HG03442 (cell line): ENCODE measurements at regions not wholly inside any gene's neighbourhood (a gene's known extent, or its start where the extent isn't known, plus 50 kb on each side); places are given as distances from the start of the nearest gene placed in this dataset.

Experiments used
- ATAC-seq: cut with Tn5 transposase; IDR thresholded peaks from one replicate; pipeline ENCODE4 v1.9.1; 2021; ENCODE audit warnings: mild to moderate bottlenecking, moderate library complexity; ENCODE audit not compliant: unreplicated experiment

DNA sequence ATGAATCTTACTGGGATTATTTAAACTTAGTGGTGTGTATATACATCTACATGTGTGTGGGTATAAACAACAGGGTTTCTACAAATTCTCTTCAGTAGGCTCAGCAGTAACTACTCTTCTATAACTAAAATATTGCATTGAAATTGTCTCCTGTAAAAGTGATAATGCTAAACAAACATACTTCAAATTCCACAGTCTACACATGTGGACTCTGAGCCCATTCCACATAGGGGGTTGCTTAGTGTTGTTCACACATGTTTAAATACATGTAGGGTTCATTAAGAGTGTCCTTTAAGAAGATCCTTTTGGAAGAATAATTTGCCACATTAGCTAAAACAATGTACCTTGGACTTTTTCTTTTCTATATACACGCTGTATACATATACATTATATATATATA is 152.8 kb upstream of the VRK2 start:
- ATAC-seq: no peak

DNA sequence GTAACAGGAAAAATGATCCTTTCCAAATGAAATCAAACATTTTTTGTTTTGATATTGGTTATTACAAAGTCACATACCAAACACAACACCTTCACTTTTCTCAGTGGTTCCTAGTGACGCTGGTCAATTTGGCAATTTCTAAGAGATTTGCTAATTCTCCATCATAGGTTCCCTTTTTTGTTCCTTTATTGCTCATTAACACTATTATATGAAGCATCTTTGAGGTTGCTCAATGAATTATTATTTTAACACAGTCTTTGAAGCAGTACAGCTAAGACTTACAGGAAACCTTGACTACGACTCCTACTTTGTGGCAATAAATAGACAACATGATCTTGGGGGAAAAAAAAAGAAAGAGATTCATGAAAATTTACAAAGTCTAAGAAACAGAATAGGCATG is 152.2 kb upstream of the VRK2 start:
- no peak for ATAC-seq

DNA sequence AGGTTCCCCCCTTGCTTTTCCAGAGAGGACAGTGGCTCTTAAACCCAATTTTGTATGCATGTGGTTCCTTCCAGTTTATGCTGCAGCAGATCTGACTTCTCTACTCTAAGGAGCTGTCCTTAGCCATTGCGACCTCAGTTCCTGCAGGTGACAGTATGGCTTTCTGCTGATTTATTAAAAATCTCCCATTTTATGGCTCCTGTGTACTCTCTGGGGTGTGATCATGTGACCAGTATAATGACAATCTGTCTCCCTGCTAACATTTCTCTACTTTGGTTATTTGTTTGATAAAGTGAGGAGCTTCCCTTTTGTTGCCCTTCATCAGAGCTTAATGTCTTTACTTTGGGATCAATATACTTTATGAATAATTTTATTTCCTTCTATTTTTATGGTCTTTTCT is 148.7 kb upstream of the VRK2 start:
- no peak for ATAC-seq

DNA sequence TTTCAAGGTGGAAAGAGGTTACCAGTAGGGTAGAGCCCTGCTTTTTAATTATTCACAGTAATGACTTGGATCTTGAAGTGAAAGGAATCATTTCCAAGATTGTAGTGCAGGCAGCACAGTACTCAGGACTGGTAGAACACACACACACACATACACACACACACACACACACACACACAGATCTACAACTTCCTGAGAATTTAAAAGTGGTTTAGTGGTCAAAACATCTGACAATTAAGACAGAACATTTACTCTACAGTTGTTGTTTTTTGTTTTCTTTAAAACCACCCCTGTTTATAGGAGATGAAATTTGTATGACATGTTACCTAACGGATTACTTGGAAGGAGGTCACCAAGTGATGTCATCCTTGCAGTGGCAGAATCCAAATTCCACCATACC is 146.7 kb upstream of the VRK2 start:
- no peak for ATAC-seq

DNA sequence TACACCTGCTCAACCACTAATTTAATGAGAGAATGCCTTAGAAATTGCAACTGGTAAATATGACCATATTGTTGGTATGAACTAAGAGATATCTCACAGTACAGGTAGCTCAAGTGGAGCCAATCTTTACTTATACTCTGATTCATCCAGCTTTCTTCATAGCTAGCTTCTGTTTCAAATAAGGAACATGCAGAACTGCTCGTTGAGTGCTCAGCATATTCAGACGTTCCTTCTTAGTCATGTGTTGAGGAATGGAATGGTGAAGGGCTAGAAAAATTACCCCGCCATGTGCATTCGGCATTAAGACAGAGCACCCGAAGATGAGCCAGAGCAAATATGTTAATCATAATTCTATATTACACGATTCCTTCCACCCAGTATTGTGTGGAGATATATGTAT is 144.0 kb upstream of the VRK2 start:
- ATAC-seq: no peak

DNA sequence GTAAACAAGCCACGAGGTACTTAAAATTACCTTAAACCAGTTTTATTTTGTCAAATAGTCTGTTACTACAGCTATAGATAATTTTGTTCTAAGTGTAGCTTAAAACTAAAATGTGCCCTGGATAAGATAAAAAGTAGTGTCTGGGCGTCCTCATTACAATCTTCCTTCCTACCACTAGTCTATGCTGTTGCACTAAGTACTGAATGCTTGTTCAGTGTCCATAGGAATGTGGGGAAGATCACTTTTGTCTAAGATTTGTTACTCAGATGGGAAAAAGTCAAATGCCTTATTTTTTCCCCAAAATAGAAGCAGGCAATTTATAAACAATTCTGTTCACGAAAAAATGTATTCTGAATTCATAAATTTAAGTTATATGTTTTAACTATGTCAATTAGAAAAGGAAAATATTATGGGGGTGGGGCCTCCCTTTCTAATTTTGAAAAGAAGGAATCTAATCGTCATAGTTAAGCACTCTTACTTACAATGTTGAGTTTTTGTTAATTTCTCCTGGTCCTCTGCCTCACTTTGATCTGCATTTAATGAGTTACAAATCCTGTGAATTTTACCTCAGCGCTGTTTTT is 140.4 kb upstream of the VRK2 start:
- peak; percentile 78 for ATAC-seq

DNA sequence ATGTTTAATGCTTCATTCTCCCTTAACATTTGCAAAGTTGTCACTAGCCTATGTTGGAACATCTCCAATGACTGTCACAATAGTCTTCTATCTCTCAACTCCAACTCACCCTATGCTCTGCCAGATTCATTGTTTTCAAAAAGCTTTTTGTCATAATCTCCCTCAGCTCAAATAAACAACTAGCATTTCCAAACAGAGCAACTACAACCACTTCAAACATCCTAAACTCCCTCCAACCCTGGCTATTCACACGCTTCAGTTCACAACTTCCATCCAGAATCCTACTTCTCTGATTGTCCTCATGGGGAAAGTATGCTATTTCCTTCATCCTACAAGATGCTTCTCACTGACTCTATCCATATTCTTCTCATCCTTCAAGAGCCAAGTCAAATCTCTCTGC is 139.2 kb upstream of the VRK2 start:
- ATAC-seq: no peak

DNA sequence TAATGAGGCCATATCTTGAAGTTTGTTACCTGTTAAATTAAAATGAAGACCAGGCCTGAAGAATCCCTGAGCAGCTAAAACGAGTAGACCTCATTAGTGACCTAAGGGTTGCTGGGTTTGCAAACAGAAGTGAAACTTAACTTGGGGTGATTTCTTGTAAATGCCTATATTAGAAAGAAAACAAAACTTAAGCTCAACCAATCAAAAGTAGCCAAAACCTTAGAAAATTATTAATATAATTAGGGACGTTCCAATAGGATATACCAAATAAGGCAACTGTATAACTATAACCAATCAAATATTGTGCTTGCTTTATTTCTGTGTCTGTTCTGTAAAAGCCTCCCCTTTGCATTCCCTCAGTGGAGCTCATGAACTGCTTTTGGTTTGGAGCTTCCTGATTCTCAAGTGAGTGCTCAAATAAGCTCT is 137.9 kb upstream of the VRK2 start:
- peak; percentile 57 for ATAC-seq

DNA sequence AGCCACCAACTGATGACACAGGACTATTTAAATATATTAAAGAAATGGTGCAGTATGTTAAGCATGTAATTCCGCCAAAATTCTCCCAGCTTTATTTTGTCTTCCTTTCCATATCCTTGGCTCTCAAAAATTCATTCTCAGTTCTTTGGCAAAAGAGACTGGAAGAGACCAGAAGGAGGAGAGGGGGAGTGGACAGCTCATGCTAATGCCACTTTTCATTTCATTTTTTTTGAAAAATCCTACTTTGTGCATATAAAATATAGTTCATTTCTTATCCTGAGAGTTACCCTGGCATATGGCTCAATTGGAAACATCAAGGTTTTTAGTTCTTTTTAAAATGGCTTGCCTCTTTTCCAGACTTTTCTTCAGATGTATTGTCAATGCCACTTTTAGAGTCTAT is 128.5 kb upstream of the VRK2 start:
- no peak for ATAC-seq

DNA sequence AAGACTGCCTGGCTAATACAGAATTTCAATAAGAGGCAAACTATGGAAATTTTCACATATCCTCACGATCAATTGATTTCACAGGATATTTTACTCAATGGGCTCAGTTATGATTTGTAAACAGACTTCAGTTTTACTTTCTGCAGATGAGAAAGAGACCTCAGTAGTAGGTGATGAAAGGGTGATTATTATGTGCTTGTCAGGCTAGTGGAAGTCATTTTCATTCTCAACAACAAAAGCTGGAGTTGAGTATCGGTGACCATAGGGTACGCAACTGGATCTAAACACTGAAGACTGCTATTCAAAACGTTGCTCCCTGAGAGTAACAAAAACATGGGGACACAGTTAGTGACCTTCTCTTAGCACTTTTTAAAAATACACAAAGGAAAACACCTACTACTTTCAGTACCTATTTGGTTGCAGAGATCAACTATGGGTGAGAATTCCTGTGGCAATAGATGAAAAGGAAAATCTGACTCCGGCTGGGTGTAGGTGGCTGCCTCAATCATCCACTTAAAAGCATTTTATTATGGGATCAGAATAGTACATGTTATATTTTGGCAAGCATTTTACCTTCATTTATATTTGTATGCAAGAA is 126.2 kb upstream of the VRK2 start:
- peak; percentile 60 for ATAC-seq

DNA sequence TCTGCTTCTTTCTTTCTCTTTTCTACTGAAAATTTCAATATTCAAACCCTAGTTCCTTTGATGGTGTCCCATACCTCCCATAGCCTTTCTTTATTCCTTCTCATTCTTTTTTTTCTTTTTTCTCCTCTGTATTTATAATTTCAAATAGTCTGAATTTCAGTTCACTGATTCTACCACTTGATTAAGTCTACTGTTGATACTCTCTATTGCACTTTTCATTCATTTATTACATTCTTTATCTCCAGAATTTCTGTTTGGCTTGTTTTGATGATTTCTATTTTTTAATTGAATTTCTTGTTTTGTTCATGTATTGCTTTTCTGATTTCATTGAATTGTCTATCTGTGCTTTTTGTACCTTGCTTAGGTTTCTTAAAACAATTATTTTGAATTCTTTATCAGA is 111.9 kb upstream of the VRK2 start:
- ATAC-seq: no peak

DNA sequence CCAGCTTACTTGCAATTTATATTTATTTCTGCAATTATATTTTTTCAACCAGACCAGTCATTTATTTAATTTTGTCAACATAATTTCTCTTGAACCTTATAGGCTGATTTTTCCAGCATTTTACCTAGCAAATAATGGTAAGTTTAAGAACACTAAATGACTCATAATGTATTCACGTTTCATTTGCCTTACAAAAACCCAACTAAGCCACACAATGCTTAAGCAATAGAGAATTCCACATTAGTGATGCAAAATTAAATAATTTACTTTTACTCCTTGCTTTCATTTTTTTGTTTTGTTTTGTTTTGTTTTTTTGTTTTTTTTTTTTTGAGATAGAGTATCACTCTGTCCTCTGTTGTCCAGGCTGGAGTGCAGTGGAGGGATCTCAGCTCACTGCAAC is 110.4 kb upstream of the VRK2 start:
- no peak for ATAC-seq

DNA sequence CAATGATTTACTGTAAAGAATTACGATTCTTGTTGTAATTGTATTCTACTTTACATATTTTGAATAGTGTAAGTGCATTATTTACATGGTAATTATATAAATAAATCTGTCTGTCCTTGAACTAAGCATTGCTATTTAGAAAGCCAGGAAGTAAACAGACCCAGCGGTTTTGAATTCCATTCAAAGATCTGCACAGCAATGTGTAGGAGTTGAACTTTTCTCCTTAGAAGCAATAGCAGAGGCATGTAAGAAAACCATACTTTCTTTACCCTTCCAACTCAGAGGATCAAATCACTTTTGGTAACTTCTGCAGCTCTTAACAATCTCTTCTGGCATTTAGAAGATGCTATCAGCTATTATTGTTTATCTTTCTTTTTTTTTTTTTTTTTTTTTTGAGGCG is 109.2 kb upstream of the VRK2 start:
- ATAC-seq: no peak

DNA sequence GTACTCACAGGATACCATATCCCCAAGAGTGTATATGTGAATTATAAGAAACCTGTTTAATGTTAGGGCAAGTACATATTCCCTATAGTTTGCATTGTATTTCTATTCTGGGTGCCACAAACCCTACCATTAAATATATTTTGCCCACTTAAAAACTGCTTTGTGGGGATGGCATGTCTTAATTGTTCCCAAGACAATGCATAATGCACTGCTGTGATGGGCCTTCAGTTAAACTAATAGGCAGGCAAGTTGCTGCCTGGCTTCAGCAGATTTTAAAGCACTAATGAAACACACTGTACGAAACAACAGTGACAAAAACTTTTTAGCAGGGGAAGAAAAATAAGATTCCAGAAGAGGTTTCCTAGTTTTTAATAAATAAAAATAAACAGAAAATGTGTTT is 104.8 kb upstream of the VRK2 start:
- no peak for ATAC-seq

DNA sequence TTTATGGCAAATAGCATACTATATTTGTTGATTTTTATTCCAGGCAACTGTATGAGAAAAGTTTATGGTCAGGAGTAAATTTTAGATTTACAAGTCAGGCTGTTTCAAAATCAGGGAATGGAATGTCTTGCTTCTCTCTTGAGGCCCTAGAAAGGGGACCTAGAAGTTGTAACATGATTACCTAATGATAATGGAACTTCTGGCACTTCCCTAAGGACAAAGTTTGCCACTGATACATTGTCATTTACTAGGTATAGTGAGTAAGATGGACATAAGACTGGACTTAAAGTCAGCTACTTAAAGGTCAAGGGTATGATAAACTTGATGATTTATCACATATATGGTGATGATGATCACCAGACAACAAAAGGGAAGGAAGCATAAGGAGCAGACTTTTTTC is 103.3 kb upstream of the VRK2 start:
- ATAC-seq: no peak

DNA sequence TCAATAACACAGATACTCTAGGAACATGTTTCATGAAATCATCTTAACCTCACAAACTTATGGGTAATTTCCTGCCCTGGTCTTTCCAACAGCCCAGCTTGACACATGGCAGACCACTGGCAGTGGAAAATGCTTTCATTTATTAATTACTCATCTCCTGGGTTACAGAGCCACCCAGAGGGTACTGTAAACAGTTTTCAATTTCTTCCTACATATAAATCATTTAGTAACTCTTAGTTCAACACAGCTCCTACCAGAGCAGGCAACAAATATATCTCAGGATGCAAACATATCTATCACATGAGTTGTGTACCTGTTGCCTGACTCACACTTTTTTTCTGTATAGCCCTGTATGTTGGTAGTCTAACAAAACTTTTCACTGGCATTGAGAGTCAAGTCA is 99.2 kb upstream of the VRK2 start:
- ATAC-seq: no peak

DNA sequence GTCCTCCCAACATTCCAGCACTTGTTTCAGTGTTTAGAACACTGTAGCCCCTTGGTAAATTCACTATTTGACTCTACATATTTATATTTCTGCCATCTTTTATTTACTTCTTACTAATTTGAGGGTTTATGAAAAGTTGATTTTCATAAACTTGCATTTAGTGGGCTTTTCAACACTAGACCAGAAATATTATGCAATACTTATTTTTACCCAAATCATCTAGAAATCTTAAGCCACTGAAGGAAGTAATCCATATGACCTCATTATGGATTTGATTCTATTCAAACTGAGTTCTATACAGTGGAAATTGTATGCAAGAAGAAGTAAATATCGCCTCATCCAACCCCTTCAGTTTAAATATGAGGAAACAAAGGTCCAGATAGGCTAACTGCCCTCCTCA is 92.6 kb upstream of the VRK2 start:
- no peak for ATAC-seq

DNA sequence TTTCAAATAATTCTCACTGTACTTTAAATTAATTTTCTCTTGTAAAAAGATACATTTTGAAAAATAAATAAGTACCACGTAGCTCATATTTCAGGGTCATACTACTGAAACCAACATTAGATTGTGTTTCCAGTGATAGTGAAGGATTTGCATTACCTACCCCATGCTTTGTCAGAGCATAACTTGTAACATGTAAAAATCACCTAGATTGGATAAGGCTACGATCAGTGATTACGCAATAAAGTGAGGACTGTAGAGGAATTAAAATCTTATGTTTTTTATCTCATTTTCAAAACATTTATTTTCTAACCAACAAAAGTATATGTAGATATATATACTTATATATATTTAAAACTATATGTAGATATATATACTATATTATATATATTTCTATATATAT is 89.4 kb upstream of the VRK2 start:
- ATAC-seq: no peak

DNA sequence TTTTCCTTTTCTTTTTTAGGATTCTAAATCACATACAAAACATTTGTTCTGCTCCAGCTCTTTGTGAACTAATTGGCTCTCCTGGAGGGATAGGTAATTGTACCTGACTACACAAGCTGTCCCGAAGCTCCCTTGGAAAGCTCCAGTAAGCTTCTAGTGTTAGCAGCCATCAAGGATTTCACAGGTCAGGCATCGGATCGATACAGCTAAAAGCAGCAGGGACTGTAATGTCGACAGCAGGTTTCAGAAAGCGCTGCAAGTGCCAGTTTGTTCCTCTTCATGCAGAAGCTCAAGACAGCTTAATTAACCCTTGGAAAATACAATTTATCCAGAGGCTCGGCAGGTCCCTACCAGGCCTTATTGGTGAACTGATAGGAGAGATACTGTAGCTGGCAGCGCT is 87.2 kb upstream of the VRK2 start:
- ATAC-seq: no peak

DNA sequence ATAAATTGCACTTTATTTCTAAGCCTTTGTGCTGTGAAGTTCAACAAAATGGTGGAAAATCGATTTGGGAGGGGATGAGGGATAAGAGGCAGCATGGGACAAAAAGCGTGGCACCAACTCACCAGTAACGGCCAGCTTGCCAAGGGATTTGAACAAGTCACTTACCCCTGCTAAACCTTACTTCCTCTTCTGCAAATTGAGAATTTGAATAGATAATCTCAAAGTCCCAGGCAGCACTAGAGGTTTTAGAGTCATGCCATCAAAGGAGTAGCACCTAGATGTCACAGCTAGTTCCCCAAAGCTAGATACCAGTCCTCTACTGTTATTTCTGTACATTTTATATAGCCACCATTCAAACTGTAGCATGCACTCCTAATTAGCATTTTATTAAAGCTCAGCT is 83.7 kb upstream of the VRK2 start:
- no peak for ATAC-seq

DNA sequence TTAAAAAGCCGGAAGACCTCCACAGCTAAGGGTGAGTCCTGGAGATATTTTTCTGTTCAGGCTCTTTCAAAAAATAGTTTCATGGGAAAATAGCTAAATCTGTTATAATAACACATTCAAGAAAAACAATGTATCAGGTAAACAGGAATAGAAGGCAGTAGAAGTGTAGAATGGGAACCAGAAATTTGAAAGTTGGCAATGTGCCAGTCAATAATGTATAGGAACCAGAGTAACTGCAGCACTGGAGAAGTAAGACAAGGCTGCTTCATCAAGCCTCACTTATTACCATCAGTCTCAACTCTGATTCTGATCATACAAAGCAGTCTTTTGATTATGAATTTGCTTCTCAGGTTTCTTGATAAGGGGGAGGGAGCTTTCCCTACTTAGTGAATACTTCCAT is 81.4 kb upstream of the VRK2 start:
- ATAC-seq: no peak

DNA sequence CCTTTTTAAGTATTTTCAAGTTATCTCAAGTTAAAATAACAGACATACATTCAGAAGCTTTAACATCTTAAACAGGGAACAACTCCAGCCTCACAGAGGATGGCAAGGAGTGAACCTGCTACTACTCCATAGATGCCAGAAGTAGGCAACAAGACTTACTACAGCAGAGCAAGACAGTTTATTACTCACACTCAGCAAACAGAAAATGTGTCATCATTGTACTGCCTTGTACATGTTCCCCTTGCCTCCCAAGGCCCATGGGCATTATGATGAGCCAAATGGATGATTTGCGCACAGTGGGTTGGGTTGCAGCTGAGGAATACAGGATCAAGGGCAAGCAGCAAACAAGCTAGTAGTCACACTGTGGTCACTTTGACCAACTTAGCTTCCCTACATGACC is 80.6 kb upstream of the VRK2 start:
- no peak for ATAC-seq

DNA sequence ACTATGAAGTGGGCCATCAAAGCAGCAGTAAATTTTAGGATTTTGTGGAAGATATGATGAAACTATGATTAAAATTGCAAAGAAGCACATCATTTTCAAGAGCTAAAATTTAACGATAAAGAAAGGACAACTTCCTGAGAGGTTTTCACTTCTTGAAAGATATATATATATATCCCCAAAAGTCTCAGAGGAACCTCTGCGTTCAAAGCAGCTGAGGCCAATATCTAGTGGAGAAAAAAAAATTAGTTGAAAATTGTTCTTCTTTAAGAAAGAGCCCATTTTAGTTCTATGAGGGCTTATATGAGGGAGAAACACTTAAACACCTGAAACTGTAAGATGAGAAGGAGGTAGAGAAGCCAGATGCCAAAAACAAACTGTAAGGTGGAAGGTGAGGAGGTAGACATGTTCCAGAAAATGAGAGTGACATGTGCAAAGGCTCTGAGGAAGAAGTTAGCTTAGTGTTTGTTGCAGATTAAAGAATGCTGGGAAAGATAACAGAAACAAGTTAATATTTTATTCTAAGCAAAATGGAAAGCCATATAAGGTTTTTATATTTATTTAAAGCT is 72.9 kb upstream of the VRK2 start:
- ATAC-seq: no peak
